GM23248 (cell line): ENCODE measurements at regions not wholly inside any gene's neighbourhood (a gene's known extent, or its start where the extent isn't known, plus 50 kb on each side); places are given as distances from the start of the nearest gene placed in this dataset.

Source experiments
- DNase-seq: peaks from one replicate; pipeline ENCODE4 v3.0.0-alpha.2; 2015
- H2AFZ ChIP-seq: fragments of 200-600 bp; sonication (generic); 2 replicates; pipeline ENCODE4 v1.6.1; 2016; ENCODE audit warnings: antibody characterized with exemption
- H3F3A ChIP-seq: fragments of 200-600 bp; sonication (generic); 2 replicates; pipeline ENCODE4 v1.6.1; 2016; ENCODE audit warnings: mild to moderate bottlenecking, antibody characterized with exemption, mixed run types; ENCODE audit not compliant: insufficient read depth
- H3K27ac ChIP-seq: fragments of 200-600 bp; sonication (generic); 2 replicates; pipeline ENCODE4 v1.5.1; 2016; ENCODE audit warnings: mild to moderate bottlenecking
- H3K27me3 ChIP-seq: fragments of 200-600 bp; sonication (generic); replicated peaks from 2 replicates; pipeline ENCODE4 v1.6.1; 2016; ENCODE audit warnings: mild to moderate bottlenecking; ENCODE audit not compliant: insufficient read depth
- H3K36me3 ChIP-seq: fragments of 200-600 bp; sonication (generic); 2 replicates; pipeline ENCODE4 v1.6.1; 2016; ENCODE audit warnings: low read depth, mild to moderate bottlenecking
- H3K4me1 ChIP-seq: fragments of 200-600 bp; sonication (generic); 2 replicates; pipeline ENCODE4 v1.6.1; 2016; ENCODE audit warnings: mild to moderate bottlenecking; ENCODE audit not compliant: insufficient read depth
- H3K4me2 ChIP-seq: fragments of 200-600 bp; sonication (generic); one replicate; pipeline ENCODE4 v1.6.1; 2016; ENCODE audit warnings: mild to moderate bottlenecking; ENCODE audit not compliant: unreplicated experiment
- H3K4me3 ChIP-seq: fragments of 200-600 bp; sonication (generic); 2 replicates; pipeline ENCODE4 v1.5.1; 2016; ENCODE audit warnings: mild to moderate bottlenecking
- H3K79me2 ChIP-seq: fragments of 200-600 bp; sonication (generic); 2 replicates; pipeline ENCODE4 v1.6.1; 2016; ENCODE audit warnings: mild to moderate bottlenecking; ENCODE audit not compliant: insufficient read depth
- H3K9ac ChIP-seq: fragments of 200-600 bp; sonication (generic); 2 replicates; pipeline ENCODE4 v1.6.1; 2016; ENCODE audit warnings: mild to moderate bottlenecking
- H3K9me2 ChIP-seq: fragments of 200-600 bp; sonication (generic); 2 replicates; pipeline ENCODE4 v1.6.1; 2016; ENCODE audit warnings: mixed run types, mild to moderate bottlenecking, moderate library complexity; ENCODE audit not compliant: insufficient read depth
- H3K9me3 ChIP-seq: fragments of 200-600 bp; sonication (generic); one replicate; pipeline ENCODE4 v1.6.1; 2017; ENCODE audit warnings: low read depth
- H4K20me1 ChIP-seq: fragments of 200-600 bp; sonication (generic); 2 replicates; pipeline ENCODE4 v1.6.0; 2016; ENCODE audit not compliant: insufficient read depth
- EZH2 ChIP-seq: fragments of 200-600 bp; sonication (generic); IDR thresholded peaks from 2 replicates; pipeline ENCODE4 v1.6.1; 2018; ENCODE audit warnings: antibody characterized with exemption, mild to moderate bottlenecking; ENCODE audit not compliant: insufficient read depth, poor library complexity, severe bottlenecking
- EZH2phosphoT487 ChIP-seq: fragments of 200-600 bp; sonication (generic); IDR thresholded peaks from 2 replicates; pipeline ENCODE4 v1.6.1; 2018; ENCODE audit warnings: antibody characterized with exemption, moderate library complexity, mild to moderate bottlenecking, low read depth; ENCODE audit not compliant: insufficient read depth
- WGBS, 2 experiments: methylation state at CpG; one replicate each; pipeline ENCODE4 v1.1.6; 2015 to 2017; ENCODE audit warnings: low lambda C conversion rate in 2 of 2, low coverage in 1 of 2; ENCODE audit errors: missing lambda C conversion rate in 2 of 2; 5-methylcytosine and 5-hydroxymethylcytosine counted together
- in situ Hi-C: fragments of 300-500 bp; cut with MboI; formaldehyde crosslinking; loops from 2 replicates; pipeline ENCODE4 v1.15.0; 2020

DNA sequence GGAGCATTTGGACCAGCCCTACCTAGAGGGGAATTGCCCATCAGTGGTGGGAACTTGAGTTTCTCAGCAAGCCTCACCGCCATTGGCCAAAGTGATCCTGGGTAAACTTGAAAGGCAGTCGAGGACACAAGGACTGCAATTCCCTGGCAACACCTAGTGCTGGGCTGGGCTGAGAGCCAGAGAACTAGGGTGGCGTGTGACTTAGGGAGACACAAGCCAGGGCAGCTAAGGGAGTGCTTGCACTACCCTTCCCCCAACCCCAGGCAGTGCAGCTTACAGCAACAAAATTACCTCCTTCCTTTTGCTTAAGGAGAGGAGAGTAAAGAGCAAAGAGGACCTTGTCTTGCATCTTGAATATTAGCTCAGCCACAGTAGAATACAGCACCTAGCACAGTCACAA is 176.9 kb upstream of the PRMT6 start:
- in situ Hi-C loops, result no loop called here

DNA sequence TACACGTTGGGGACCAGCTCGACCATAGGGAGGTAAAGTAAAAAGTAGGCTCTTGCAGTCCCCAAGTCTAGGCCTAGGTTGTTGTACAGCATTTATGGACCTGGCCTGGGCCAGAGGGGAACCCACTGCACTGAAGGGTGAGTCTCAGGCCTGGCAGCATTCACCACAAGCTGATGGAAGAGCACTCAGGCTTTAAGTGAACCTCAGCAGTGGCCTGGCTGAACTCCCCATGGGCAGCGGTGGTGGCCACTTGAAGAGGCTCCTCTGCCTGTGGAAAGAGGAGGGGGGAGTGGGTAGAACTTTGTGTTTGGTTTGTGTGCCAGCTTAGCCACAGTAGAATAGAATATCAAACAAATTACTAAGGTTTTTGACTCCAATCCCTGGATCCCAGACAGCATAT is 176.2 kb upstream of the PRMT6 start:
- H3K79me2 ChIP-seq, result no peaks in the 10 kb centered on the region
- no peaks in the 10 kb centered on the region for H4K20me1 ChIP-seq
- no peaks in the 10 kb centered on the region for H3K27me3 ChIP-seq
- H3K36me3 ChIP-seq, result no peaks in the 10 kb centered on the region
- WGBS, 2 experiments, result 25 to 27% methylated on average over 3 of the region's 3 CpGs
- no peak overlapping the region for H3K4me3 ChIP-seq
- no peak for DNase-seq
- in situ Hi-C loops, result no loop called here
- H3F3A ChIP-seq, result no peaks in the 10 kb centered on the region
- H2AFZ ChIP-seq, result no peak overlapping the region
- TF ChIP-seq EZH2phosphoT487, result no peak
- no peak for TF ChIP-seq EZH2
- H3K9ac ChIP-seq, result no peak overlapping the region
- no peak overlapping the region for H3K27ac ChIP-seq
- no peaks in the 10 kb centered on the region for H3K9me2 ChIP-seq
- no peak overlapping the region for H3K4me2 ChIP-seq
- no peaks in the 10 kb centered on the region for H3K4me1 ChIP-seq
- H3K9me3 ChIP-seq, result no peaks in the 10 kb centered on the region

More for the DNA sequence above, 176.9 kb upstream of the PRMT6 start:
- H3K27ac ChIP-seq, result no peak overlapping the region
- H3K79me2 ChIP-seq, result no peaks in the 10 kb centered on the region
- no peaks in the 10 kb centered on the region for H3K4me1 ChIP-seq
- H3K4me3 ChIP-seq, result no peak overlapping the region
- peak; percentile 0 for DNase-seq
- no peaks in the 10 kb centered on the region for H4K20me1 ChIP-seq
- H2AFZ ChIP-seq, result no peak overlapping the region
- 21 to 29% methylated on average over 3 of the region's 3 CpGs for WGBS, 2 experiments
- no peaks in the 10 kb centered on the region for H3K36me3 ChIP-seq
- TF ChIP-seq EZH2phosphoT487, result no peak
- no peak for TF ChIP-seq EZH2
- H3K9me3 ChIP-seq, result no peaks in the 10 kb centered on the region
- no peaks in the 10 kb centered on the region for H3K9me2 ChIP-seq
- H3K27me3 ChIP-seq, result no peaks in the 10 kb centered on the region
- no peaks in the 10 kb centered on the region for H3F3A ChIP-seq
- no peak overlapping the region for H3K4me2 ChIP-seq
- H3K9ac ChIP-seq, result no peak overlapping the region

DNA sequence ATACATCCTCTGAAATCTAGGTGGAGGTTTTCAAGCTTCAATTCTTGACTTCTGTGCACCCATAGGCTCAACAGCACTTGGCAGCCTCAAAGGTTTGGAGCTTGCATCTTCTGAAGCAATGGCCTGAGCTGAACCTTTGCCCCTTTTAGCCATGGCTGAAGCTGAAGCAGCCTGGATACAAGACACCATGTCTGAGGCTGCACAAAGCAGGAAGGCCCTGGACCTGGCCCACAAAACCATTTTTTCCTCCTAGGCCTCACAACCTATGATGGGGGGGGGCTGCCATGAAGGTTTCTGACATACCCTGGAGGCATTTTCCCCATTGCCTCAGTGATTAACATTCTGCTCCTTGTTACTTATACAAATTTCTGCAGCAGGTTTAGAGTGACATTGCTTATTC is 173.3 kb upstream of the PRMT6 start:
- Histone ChIP-seq H3K27me3 (no peaks in the 10 kb centered on the region), H3K9ac (no peak overlapping the region)

DNA sequence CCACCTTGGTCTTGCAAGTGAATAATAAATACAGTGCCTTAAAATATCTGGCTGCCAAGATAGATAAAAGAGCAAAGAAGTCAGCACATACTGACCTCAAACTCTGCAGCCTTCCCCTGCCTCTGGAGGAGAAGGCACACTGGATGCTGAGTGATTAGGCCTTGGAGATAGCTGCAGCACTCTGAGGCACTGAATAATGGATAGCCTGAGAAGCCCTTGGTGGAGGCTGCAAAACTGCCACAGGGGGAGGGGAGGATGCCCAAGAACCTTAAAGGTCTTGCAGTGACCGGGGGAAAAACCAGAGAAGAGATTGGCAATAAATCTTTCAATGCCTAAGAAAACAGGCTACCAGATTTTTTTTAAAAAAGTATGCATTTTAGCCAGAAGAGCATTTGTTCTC is 167.4 kb upstream of the PRMT6 start:
- TF ChIP-seq EZH2 (no peak), EZH2phosphoT487 (no peak)
- WGBS, 2 experiments, result 0 to 15% methylated on average over 1 of the region's 1 CpG
- Histone ChIP-seq H3K9me2 (no peaks in the 10 kb centered on the region), H3K4me1 (no peaks in the 10 kb centered on the region), H4K20me1 (no peaks in the 10 kb centered on the region), H3K9ac (no peak overlapping the region), H3K27ac (no peak overlapping the region), H3F3A (no peaks in the 10 kb centered on the region), H2AFZ (no peak overlapping the region), H3K79me2 (no peaks in the 10 kb centered on the region), H3K9me3 (no peaks in the 10 kb centered on the region), H3K4me3 (no peak overlapping the region), H3K4me2 (no peak overlapping the region), H3K27me3 (no peaks in the 10 kb centered on the region), H3K36me3 (no peaks in the 10 kb centered on the region)
- DNase-seq, result no peak
- in situ Hi-C loops, result no loop called here

More for the DNA sequence above, 173.3 kb upstream of the PRMT6 start:
- Histone ChIP-seq H3K9me2 (no peaks in the 10 kb centered on the region), H3F3A (no peaks in the 10 kb centered on the region), H3K4me1 (no peaks in the 10 kb centered on the region), H4K20me1 (no peaks in the 10 kb centered on the region), H3K4me2 (no peak overlapping the region), H3K27ac (no peak overlapping the region), H3K79me2 (no peaks in the 10 kb centered on the region), H3K4me3 (no peak overlapping the region), H3K9me3 (no peaks in the 10 kb centered on the region), H2AFZ (no peak overlapping the region), H3K36me3 (no peaks in the 10 kb centered on the region)
- TF ChIP-seq EZH2, result no peak
- no peak for TF ChIP-seq EZH2phosphoT487
- in situ Hi-C loops, result no loop called here
- no peak for DNase-seq

DNA sequence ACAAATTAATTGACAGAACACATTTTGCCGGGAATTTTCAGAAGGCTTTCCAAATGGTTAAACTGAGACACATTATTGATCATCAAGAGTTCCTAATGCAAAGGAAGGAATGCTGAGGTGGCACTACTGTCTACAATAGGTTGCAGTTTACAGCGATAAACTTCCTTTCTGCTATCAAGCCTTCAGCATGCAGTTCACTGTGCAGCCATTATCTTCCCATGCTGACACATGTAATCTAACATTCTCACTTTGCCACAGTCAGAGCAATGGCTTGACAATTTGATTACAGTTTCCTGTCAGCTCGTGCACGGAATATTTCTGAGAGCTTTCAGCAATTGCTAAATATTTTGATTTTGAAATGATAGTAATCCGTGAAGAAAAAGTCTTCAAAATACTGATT is 166.9 kb upstream of the PRMT6 start:
- Histone ChIP-seq H3K4me1 (no peaks in the 10 kb centered on the region), H3K9ac (no peak overlapping the region), H3F3A (no peaks in the 10 kb centered on the region), H3K4me3 (no peak overlapping the region), H4K20me1 (no peaks in the 10 kb centered on the region), H3K79me2 (no peaks in the 10 kb centered on the region), H3K9me3 (no peaks in the 10 kb centered on the region), H3K4me2 (no peak overlapping the region), H3K9me2 (no peaks in the 10 kb centered on the region), H3K27me3 (no peaks in the 10 kb centered on the region), H3K36me3 (no peaks in the 10 kb centered on the region), H2AFZ (no peak overlapping the region), H3K27ac (no peak overlapping the region)
- no peak for TF ChIP-seq EZH2
- no peak for TF ChIP-seq EZH2phosphoT487
- DNase-seq, result no peak
- in situ Hi-C loops, result no loop called here
- WGBS, 2 experiments, result 38 to 39% methylated on average over 5 of the region's 5 CpGs
